ENCODE measurements at regions not wholly inside any gene's neighbourhood (a gene's known extent, or its start where the extent isn't known, plus 50 kb on each side); places are given as distances from the start of the nearest gene placed in this dataset.

DNA sequence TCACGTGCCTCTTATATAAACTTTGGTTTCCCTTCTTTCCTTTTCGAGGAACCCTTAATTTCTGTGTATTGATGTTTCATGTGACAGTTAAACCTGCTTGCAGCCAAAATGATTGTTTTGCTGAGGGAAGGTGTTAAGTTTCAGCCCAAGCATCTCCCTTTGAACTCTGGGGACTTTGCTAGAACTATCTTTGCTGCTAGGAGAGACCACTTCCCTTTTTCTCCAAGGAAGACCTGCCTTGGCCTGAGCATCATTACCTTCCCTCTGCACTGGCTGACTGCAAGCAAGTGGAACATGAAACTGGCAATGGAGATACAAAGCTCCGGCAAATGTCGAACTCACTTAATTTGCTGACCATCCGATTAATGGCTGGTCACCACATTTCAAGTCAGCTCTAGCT, 192.8 kb downstream of the GRIN2B start:
- DNase-seq: no peak
- no peak for TF ChIP-seq POLR2A (IDR thresholded peaks at IDR 0.05)
- TF ChIP-seq, protein P1, sequence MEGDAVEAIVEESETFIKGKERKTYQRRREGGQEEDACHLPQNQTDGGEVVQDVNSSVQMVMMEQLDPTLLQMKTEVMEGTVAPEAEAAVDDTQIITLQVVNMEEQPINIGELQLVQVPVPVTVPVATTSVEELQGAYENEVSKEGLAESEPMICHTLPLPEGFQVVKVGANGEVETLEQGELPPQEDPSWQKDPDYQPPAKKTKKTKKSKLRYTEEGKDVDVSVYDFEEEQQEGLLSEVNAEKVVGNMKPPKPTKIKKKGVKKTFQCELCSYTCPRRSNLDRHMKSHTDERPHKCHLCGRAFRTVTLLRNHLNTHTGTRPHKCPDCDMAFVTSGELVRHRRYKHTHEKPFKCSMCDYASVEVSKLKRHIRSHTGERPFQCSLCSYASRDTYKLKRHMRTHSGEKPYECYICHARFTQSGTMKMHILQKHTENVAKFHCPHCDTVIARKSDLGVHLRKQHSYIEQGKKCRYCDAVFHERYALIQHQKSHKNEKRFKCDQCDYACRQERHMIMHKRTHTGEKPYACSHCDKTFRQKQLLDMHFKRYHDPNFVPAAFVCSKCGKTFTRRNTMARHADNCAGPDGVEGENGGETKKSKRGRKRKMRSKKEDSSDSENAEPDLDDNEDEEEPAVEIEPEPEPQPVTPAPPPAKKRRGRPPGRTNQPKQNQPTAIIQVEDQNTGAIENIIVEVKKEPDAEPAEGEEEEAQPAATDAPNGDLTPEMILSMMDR (IDR thresholded peaks at IDR 0.05): no peak
- Histone ChIP-seq H3K27ac (no peak overlapping the region), H3K36me3 (replicated peaks in 1 of 2) (no peaks in the 10 kb centered on the region), H3K9me3 (replicated peaks in 1 of 3) (no peaks in the 10 kb centered on the region), H3K27me3 (no peaks in the 10 kb centered on the region), H3K4me3 (no peak overlapping the region), H3K4me1 (replicated peaks in 1 of 2) (no peaks in the 10 kb centered on the region)
- WGBS, 4 donors: 56 to 62% (median 60%) methylated on average over 5 of the region's 5 CpGs
- intact Hi-C loops (cut with DNase I): no loop called here

DNA sequence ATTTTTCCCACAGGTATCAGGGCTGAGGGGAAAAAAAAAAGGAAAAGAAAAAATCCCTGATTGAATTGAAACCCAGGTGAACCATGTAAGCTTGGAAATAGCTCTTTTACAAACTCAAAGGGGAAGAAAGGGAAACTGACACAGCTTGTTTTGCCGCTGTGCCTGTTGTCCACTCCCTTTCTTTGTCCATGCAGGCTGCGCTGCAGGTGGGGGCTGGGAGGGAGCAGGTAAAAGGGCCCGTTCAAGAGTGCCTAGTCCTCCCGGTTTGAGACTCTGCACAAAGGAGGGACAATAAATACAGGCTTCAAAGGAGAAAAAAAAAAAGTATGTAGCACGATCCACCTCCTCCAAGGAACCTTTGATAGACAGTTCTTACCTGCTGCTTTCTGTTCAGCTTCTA, 194.8 kb downstream of the GRIN2B start:
- no peaks in the 10 kb centered on the region for H3K4me1 ChIP-seq (replicated peaks in 1 of 2)
- no peak for DNase-seq
- no peak overlapping the region for H3K27ac ChIP-seq
- 50 to 60% (median 57%) methylated on average over 5 of the region's 5 CpGs for WGBS, 4 donors
- H3K9me3 ChIP-seq (replicated peaks in 1 of 3): no peaks in the 10 kb centered on the region
- TF ChIP-seq, protein P1 (IDR thresholded peaks at IDR 0.05): no peak
- TF ChIP-seq POLR2A (IDR thresholded peaks at IDR 0.05): no peak
- no peaks in the 10 kb centered on the region for H3K27me3 ChIP-seq
- H3K4me3 ChIP-seq: no peak overlapping the region
- H3K36me3 ChIP-seq (replicated peaks in 1 of 2): no peaks in the 10 kb centered on the region
- intact Hi-C loops (cut with DNase I): no loop called here

DNA sequence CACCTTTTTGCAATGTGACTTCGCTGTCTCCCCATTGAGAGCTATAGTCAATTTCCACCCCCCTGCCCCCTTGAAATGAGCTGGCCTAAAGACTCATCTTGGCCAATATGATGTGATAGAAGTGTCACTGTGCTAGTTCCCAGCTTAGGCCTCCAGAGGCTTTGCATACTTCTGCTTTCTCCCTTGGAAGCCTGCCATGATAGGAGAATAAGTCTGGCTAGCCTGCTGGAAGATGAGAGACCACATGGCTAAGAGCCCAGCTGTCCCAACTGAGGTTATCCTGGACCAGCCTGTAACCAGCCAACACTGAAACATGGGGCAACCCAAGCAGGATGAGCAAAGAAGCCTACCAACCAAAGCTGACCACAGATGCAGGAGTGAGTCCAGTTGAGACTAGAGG, 196.9 kb downstream of the GRIN2B start:
- no peaks in the 10 kb centered on the region for H3K36me3 ChIP-seq (replicated peaks in 1 of 2)
- H3K4me1 ChIP-seq (replicated peaks in 1 of 2): no peaks in the 10 kb centered on the region
- H3K27ac ChIP-seq: no peak overlapping the region
- TF ChIP-seq, protein P1 (IDR thresholded peaks at IDR 0.05): no peak
- no peak for TF ChIP-seq POLR2A (IDR thresholded peaks at IDR 0.05)
- no peak overlapping the region for H3K4me3 ChIP-seq
- no peaks in the 10 kb centered on the region for H3K27me3 ChIP-seq
- intact Hi-C loops (cut with DNase I): no loop called here
- peak in 2 of 7 donors; percentile 1 to 16 for DNase-seq
- WGBS, 4 donors: 90 to 100% (median 95%) methylated on average over 1 of the region's 1 CpG
- H3K9me3 ChIP-seq (replicated peaks in 1 of 3): no peaks in the 10 kb centered on the region

DNA sequence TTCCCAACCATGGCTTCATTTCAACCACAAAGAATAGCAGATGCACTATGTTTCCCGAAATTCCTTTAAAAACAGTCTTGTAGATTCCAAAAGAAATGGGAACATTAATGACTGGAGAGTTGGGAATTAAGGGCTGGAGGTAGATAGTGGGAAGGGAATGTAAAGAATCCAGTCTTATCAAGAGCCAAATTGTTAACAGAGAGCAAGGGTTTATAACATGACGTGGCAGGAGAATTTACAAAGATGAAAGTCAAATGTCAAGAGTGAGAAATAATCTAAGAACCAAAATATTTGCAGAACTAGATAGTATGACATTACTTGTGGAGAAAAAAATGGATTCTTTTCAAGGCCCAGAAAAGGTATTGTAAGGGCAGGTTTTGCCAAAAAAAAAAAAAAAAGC, 200.9 kb downstream of the GRIN2B start:
- WGBS, 4 donors: 46 to 64% (median 58%) methylated on average over 2 of the region's 2 CpGs
- no peaks in the 10 kb centered on the region for H3K36me3 ChIP-seq (replicated peaks in 1 of 2)
- H3K9me3 ChIP-seq (replicated peaks in 1 of 3): no peaks in the 10 kb centered on the region
- no peak overlapping the region for H3K4me3 ChIP-seq
- no peak overlapping the region for H3K27ac ChIP-seq
- TF ChIP-seq, protein P1 (IDR thresholded peaks at IDR 0.05): no peak
- no peak for TF ChIP-seq POLR2A (IDR thresholded peaks at IDR 0.05)
- no peaks in the 10 kb centered on the region for H3K4me1 ChIP-seq (replicated peaks in 1 of 2)
- no peaks in the 10 kb centered on the region for H3K27me3 ChIP-seq
- no peak for DNase-seq
- intact Hi-C loops (cut with DNase I): no loop called here
